Stimulated activated CD8-positive, alpha-beta memory T cell treated with anti-CD3 and anti-CD28 coated beads, Interleukin-15, amount 100 ng/mL, for 1 hour (primary cell): ENCODE measurements at regions not wholly inside any gene's neighbourhood (a gene's known extent, or its start where the extent isn't known, plus 50 kb on each side); places are given as distances from the start of the nearest gene placed in this dataset.

Experiments used
- DNase-seq: peaks from one replicate; pipeline ENCODE4 v3.0.0-alpha.2; 2020; ENCODE audit warnings: low read depth

DNA sequence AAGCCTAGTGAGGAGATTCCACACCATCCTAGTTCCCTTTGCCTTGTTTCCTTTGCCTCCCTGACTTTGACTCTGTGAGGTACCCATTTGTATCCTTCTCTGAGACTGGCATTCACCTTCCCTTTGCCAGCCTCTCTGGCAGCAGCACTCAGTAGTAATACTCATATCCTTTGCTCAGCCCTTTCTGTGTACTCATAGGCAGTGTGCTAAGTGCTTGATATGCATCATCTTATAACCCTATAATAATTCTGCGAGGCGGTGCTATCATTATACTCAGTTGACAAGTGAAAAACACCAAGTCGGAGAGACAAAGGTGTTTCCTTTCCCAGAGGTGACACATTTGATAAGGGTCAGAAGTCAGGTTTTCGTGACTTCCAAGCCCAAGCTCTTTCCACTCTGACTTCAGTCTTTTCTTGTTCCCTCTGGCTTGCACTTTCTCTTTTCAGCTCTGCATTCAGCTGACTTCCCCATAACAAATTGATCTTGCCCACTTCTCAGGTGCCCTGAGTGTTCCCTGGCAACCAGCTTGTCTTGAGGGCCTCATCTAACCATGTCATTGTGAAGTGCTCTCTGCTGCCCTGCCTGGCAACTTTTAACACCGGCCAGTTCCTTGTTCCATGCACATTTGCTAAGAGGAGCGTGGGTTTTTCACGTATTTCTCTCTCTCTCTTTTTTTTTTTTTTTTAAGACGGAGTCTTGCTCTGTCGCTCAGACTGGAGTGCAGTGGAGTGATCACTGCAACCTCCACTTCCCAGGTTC, 94.5 kb upstream of the UPP2 start:
- DNase-seq, result no peak

DNA sequence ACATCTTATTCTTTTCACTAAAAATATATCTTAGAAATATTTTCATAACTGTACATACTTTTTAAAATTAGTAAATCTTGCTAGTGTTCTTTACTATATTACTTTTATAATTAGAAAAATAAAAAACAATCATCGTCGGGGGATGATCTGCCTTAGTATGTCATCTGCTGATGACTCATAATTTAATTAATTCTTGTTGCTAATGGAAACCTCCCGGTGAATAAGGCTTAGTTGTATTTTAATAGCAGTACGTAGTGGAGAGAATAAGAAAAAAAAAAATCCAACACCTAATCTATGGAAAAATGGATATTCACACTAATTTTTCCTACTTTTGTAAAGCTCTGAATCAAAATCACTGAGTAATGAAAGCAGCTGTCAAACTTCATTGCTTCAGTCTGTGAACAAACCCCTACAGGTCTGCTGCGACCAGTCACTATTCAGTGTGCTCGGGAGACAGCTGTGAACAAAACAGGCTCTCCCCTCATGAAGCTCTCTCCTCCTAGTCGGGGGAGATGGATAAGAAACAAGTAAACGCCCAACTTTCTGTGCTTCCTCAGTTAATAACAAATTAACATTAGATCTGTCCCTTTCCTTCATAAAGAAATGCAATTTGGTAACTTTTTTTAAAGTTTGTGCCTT, 97.4 kb upstream of the UPP2 start:
- no peak for DNase-seq

DNA sequence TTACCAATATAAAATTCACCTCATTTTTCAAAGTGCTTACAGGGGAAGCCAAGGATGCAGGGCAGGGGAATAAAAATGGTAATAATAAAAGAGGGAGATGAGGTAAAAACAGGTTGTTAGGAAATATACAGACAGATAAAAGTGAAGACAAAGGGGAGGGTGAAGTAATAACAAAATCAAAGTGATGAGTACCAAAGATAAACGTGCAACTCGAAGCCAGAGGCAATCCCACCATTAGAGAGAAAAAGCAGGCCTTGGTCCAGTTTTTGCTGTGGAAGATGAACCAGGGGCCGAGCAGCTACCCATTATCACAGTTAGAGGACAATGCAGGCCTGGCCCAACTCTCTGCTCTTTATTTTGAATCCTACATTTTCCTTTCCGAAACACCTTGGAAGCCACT, 99.6 kb upstream of the UPP2 start:
- DNase-seq, result no peak

DNA sequence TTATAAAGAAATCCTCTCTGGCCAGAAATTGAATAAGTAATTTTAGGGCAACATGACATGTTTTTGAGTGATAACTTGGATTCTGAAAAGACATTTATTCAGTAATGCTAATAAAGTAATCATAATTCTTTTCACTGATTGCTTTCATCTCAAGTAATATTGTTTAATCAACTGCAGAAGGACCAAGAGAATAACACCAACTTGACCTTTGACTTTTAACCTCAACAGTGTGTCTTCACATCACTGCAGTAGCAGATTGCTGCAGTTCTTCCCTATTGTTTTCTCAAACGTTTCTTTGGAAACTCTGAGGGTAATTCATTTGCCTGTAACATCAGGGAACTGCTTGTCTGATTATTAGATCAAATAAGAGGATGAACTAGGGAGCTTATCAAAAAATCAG, 104.9 kb upstream of the UPP2 start:
- no peak for DNase-seq

DNA sequence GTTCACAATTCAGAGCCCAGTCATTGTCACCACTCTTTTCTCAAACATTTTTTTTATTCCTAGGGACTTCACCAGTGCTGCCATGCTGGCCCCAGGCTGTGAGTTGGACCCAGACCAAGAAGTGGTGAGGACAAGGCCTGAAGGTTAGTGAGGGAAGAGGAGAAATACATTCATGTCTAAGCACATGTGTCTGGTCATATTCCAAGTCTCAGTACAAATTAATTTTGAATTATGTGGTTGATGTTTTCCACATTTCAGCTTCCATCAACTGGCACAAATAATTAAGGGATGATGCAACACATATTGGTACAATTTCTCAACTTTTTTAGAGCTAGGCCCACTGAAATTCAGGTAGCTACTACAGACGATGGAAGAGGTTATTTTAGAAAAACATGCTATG, 106.6 kb upstream of the UPP2 start:
- no peak for DNase-seq

- DNase-seq, result no peak
Observed at GRCh38 chr2:157991932-157992331, 109.7 kb upstream of the UPP2 start.

DNA sequence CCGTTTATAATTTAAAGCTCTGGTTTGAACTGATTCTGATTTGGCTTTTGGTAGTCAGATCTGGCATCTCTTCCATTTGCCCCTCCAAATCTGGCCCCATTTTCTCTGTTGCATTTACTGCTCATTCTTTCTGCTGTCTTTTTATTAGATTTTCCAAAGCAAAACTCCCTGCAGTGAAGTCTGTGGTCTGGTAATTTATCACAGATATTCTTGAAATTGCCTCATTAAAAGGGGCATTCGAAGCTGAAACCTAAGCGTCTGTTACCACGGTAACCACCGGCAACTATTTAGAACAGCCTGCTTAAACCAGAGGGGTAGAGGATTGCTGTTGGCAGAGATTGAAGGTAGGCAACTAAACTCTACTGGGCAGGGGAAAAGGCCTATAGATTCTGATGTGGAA, 111.5 kb upstream of the UPP2 start:
- no peak for DNase-seq

DNA sequence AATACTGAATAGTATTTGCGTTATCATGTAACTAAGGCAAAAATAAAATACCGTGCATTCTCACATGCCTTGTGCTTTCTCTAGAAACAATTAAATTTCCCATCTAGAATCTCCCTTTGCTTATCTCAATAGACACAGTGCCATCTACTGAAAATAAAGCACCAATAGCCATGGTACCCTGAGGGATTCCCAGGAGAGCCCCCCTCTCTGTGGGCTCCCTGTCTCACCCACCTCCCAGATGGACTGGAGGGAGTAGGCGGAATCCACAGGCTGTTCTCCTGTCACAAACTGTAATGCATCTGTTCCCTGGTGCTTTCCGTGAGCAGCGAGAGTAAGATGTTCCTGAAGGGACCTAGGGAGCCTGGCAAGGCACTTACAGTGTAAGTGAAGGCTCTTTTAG, 112.4 kb upstream of the UPP2 start:
- DNase-seq, result no peak

DNA sequence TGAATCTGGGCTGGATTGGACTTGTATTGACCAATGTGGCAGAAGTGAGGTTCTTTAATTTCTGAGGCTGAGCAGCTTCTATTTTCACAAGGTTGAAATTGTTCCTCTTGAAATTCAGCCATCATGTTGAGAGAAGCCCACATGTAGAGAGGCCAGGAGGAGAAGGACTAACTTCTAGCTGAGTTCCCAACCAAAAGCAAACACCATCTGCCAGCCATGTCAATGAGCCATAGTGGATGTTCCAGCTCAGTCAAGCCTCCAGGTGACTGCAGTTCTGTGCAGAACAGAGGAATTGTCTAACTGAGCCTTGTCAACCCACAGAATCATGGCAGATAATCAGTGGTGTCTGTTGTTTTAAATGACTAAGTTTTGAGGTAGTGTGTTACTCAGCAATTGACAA, 110.6 kb upstream of the ACVR1 start:
- no peak for DNase-seq

GRCh38 chr2:157984866-157985265, 108.7 kb upstream of the ACVR1 start:
- no peak for DNase-seq

DNA sequence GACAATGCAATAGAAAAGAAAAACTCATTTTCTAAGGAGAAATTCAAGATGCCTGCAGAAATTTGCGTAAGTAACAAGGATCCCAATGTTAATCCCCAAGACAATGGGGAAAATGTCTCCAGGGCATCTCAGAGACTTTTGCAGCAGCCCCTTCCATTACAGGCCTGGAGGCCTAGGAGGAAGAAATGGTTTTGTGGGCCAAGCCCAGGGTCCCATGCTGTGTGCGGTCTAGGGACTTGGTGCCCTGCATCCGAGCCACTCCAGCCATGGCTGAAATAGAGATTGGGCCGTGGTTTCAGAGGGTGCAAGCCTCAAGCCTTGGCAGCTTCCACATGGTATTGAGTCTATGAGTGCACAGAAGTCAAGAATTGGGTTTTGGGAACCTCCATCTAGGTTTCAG, 103.9 kb upstream of the ACVR1 start:
- no peak for DNase-seq

DNA sequence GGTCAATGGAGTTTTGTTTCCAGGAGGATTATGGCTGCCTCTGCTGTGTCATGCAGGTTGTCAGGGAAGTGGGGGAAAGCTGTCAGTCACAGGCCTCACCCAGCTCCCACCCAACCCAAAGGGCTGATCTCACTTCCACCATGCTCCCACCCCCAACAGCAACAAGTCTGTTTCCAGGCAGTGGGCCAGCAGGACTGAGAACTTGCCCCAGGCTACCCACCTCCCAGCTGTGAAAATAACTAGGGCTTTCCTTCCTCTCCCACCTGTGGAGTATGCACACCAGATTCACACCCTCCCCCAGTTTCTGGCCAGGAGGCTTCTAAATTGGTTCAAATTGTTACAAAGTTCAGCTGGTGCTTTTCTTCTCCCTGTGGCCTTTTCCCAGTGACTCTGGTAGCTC, 95.6 kb upstream of the ACVR1 start:
- no peak for DNase-seq

DNA sequence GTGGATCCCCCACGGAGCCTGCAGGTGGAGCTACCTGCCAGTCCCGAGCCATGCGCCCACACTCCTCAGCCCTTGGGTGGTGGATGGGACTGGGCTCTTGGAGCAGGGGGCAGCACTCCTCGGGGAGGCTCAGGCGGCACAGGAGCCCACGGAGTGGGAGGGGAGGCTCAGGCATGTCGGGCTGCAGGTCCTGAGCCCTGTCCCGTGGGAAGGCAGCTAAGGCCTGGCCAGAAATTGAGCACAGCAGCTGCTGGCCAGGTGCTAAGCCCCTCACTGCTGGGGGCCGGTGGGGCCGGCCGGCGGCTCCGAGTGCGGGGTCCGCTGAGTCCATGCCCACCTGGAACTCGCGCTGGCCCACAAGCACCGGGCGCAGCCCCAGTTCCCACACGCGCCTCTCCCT, 91.7 kb upstream of the ACVR1 start:
- no peak for DNase-seq

DNA sequence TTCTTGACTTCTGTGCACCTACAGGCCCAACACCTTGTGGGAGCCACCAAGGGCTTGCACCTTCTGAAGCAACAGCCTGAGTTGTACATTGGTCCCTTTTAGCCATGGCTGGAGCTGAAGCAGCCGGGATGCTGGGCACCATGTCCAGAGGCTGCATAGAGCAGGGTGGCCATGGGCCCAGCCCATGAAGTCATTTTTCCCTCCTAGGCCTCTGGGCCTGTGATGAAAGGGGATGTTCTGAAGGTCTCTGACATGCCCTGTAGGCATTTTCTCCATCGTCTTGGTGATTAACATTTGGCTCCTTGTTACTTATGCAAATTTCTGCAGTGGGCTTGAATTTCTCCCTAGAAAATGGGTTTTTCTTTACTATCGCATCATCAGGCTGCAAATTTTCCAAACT, 83.1 kb upstream of the ACVR1 start:
- DNase-seq, result no peak

GRCh38 chr2:157957596-157957995, 81.5 kb upstream of the ACVR1 start:
- DNase-seq, result no peak

- DNase-seq, result no peak
Observed at GRCh38 chr2:157952558-157952957, 76.4 kb upstream of the ACVR1 start.

GRCh38 chr2:157948856-157949255, 72.7 kb upstream of the ACVR1 start:
- no peak for DNase-seq

DNA sequence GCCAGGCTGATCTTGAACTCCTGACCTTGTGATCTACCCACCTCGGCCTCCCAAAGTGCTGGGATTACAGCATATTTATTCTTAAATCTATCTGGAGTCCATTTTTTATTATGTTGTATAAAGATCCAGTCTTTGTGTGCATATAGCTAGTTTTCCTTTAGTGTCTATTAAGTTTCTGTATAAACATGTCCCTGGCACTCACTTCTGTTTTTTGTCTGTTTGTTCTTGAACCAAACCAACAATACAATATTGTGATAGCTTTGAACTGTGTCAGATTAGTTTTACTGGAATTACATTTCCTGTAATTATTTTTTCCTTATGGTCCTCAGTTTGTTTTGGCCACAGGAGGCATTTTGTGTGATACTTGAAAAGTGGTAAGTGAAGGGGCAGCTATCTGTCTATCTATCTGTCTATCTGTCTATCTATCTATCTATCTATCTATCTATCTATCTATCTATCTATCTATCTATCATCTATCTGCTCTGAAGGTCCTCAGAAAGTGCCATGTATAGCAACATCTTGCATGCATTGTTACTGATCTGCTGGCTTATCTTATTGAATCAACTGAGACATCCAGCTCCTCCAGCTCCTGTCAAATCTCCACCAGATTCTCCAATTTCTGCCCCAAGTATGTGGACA, 70.9 kb upstream of the ACVR1 start:
- no peak for DNase-seq

DNA sequence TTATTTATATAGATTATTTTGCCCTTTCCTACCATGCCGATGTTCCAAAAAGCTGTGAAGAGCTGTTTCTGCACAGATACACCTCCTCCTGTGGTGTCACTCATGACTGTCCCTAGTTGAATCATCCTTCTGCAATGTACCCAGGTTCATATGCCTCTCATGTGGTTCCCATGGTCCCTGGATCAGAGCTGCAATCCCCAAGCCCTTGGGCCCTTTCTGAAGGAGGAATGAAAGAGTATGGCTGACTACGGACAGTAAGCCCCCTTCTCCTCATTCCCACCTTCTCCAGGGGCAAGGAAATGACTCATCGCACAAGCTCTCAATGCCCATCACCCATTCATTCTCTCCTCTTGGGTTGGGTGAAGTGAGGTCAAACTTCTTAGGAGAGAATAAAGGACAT, 63.9 kb upstream of the ACVR1 start:
- DNase-seq, result no peak

DNA sequence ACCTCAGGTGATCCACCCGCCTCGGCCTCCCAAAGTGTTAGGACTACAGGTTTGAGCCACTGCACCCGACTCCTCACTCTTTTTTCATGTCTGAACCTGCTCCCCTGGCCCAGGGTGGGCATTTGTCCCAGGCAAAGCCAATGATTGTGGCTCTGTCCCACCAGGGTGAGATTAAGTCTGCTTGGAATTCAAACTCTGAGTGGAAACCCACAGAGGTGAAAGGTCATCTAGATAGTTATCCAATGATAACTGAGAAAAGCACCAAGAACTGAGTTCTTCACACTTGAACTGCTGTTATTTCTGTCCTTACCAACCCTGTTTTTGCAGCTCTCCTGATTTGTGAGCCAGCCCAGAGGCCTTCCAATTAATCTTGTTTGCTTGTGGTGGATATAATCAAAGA, 62.4 kb upstream of the ACVR1 start:
- no peak for DNase-seq

DNA sequence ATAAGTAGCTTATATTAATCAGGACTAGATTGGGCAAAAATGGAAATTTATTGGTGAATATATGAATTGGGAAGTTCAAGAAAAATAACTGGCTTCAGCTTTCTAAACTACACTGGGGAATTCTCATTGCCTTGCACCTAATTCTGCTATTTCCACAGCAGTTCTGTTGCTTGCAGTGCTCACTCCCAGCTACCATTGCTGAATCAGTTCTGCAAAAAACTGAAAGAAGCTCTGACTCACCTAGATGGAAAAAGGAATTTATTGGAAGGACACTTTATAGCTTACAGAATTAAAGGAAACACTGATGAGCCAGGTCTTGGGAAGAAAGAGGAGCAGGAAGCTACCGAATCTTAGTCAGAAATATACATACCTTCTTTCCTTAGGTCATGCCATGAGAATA, 60.3 kb upstream of the ACVR1 start:
- DNase-seq, result no peak

- DNase-seq, result no peak
Observed at GRCh38 chr2:157935378-157935906, 59.3 kb upstream of the ACVR1 start.

DNA sequence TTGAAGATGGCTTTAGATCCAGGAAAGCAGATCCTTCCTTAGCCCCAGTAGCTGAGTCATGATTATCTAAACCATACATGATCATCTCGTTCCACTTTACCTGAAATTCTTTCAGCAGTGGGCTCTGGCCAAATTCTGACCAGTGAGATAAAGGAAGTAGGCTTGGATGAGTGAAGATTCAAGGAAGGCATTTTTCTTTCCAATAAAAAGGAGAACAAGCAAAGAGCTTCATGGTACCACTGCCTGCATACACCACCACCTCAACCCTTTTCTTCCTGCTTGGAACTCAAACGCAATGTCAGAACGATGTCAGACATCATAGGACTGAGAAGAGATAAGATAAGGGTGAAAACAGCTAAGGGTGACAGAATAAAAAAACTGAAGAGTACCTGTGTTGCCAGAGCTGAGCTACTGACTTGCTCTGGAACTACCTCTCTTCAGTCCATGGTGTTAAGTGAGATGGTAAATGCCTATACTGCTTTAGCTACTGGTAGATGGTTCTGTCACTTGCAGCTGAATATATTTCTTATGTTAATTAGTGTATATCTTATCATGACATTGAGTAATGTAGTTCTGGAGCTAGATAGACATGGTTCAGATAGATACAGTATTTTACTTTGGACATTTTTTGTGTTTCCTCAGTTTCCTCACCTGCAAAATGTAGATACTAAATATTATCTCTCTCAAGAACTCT, 58.7 kb upstream of the ACVR1 start:
- DNase-seq, result no peak
